SHP77 treated with DMSO at 0.1 percent for 48 hours (cell line): ENCODE measurements at regions not wholly inside any gene's neighbourhood (a gene's known extent, or its start where the extent isn't known, plus 50 kb on each side); places are given as distances from the start of the nearest gene placed in this dataset.
"Not testable (repeated sequence)": the region's sequence is repeated elsewhere in the genome, so short reads cannot be mapped to it uniquely, and the experiment has no call there.

Source experiments
- DNase-seq: peaks from one replicate; lab custom pipeline; 2025; lab: John Stamatoyannopoulos, UW

DNA sequence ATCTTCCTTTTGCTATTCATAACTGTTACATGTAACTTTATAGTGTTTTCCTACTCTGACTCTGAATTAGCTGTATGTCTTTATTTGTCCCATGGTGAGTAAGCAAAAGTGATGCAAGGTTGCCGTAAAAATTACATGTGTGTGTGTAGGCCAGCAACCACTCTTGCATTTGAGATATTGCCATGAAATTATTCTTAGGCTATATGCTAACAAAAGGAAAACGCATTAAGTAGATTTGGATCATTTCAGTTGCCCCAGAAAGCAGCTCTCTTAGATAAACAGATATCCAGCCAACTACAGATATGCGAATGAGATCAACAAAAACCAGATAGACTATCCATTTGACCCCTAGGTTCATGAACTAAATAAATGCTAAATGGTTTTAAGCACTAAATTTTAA lies 73.6 kb downstream of the CYLC2 start:
- DNase-seq: no peak

DNA sequence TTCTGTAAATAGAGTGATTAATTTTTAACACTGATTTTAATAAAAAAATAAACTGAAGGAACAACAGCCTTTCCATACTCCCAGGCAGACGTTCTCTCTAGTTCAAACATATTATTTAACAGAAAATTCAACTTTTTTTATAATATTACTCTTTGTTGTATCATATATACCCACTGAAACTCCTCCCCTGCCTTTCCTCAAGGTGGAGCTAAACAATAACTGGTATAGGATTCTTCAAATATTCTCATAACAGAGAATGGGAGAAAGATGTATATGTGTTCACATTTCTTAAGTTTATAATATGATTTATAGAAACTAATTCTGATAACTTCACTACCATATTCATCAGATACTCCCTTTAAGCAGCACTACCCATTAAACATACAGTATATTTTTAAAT lies 83.4 kb downstream of the CYLC2 start:
- DNase-seq: no peak

DNA sequence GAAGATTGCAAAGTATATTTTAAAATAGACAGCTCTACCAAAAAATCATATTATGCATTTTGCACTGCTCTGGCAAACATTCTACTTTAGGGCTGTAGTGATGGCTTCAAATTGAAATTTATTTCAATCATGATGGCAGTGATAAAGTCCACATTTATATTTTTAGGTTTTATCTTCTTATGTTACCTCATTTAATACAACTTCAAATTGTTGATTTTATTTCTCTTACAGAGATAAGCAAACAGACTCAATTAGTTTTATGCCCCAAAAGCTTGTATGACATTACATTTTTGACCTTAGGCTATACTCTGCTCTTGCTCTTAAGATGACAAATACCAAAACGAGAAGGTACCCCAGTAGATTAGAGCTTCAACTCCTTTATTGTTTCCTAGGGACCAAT lies 87.4 kb downstream of the CYLC2 start:
- no peak for DNase-seq

DNA sequence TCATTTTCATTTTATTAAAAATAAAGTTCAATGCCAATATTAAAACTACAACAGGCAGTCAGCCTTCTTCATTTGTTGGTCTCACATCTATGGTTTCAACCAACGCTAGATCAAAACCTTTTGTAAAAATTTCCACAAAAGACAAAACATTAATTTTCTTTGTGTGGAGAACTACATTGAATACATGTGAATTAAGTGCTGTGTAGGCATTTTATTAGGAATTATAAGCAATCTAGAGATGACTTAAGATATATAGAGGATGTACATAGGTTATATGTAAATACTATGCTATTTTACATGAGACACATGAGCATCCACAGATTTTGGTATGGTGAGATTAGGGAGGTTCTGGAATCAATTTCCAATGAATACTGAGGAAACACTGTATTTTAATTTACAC lies 94.2 kb downstream of the CYLC2 start:
- DNase-seq: no peak

DNA sequence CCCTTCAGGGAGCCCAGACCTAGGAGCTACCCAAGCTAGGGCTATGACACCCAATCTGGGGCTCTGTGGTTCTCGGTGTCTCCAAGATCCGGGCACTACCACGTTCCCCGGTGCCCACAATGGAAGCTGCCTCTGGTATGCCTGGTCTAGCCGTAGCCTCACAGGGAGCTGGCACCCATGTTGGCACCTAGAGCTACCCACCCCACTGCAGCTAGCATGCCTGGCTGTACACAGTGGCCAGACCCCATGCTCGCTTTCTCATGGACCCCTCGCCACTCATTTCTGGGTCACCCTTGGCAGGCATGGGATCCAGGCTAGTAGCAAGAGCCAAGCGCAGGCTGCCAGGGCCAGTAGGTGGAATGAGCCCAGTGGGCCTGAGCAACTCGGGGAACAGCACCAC lies 109.0 kb downstream of the CYLC2 start:
- no peak for DNase-seq

DNA sequence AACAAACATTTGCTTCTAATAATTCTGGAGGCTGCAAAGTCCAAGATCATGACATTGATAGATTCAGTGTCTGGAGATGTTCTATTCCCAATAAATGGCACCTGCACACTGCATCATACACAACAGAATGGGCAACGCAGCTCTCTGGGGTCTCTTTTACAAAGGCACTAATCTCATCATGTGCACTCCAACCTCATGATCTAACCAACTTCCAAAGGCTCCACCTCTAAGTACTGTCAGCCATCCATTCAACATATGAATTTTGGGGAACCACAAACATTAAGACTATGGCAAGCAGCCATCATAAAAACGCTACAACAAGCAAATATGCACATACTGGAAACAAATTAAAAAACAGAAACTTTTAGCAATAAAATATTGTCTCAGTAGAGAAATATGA lies 121.1 kb downstream of the CYLC2 start:
- no peak for DNase-seq

DNA sequence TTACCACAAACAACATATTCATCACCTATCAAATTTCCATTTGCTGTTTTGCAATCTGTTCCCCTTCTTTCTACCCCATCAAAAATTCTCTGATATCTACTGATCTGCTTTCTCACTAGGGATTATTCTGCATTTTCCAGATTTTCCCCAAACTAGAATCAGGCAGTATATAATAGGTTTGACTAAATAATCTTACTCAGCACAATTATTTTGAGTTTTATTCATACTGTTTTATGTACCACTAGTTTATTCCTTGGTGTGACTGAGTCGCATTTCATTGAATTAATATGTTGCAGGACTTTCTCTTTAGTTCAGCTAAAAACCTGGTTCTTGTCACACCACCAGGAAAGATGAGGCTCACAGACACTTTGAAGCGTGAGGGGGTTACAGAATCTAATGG lies 131.4 kb downstream of the CYLC2 start:
- no peak for DNase-seq

DNA sequence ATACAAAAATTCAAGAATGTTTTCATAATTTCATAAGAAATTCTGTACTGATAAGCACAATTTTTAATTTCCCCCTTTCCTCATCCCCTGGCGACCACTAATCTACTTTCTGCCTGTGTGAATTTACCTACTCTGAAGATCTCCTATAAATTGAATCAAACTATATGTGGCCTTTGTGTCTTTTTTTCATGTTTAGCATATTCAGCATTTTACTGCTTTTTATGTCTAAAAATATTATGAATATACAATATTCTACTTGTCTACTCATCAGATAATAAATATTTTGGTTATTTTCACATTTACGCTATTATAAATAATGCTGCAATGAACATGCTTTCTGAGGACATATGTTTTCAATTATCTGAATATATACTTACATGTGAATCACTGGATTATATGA lies 144.8 kb downstream of the CYLC2 start:
- DNase-seq: no peak

DNA sequence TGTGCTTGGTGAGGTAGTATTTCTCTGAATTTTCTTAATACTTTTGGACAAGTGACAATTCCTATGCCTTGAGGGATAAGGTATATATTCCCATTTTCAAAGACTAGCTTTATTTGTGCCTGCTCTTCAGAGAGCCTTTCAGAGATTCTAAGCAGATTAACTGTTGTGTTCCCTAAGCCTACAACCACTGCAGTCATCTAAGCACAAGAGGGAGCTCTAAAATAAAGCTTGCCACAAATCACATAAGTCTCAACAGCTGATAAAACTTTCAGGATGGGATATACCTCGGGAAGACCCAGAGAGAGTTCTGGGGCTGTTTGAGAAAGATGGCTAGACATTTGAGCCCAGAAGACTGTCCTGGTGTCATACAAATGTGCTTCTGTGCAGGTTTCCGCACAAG lies 157.3 kb downstream of the CYLC2 start:
- DNase-seq: no peak

DNA sequence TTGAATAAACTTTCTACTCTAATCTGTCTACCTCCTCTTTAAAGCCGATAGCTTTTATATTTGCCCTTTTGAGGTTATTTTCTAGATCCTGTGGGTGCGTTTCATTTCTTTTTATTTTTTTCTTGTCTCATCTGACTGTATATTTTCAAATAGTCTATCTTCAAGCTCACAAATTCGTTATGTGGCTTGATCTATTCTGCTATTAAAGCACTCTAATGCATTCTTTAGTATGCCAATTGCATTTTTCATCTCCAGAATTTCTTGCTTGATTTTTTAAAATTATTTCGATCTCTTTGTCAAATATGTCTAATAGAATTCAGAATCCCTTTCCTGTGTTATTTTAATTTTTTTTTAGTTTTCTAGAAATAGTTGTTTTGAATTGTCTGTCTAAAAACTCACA lies 172.4 kb downstream of the CYLC2 start:
- no peak for DNase-seq

DNA sequence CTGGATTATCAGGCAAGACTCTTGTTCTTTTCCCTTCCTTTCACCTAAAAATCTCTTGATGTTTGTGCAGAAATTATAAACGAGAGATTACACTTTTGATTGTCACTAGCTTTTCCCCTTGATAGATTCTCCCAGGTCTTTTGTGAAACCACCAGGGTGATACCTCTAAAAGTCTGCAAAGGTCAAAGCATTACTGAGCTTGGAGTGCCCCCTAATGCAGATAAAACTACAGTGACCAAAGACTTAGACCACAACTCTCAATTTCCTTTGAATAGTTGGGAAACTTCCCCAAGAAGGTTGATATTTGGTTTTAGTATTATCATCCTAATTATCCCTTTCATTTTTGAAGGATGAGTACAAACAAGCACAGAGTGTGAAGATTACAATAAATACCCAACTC lies 173.1 kb downstream of the CYLC2 start:
- DNase-seq: no peak

DNA sequence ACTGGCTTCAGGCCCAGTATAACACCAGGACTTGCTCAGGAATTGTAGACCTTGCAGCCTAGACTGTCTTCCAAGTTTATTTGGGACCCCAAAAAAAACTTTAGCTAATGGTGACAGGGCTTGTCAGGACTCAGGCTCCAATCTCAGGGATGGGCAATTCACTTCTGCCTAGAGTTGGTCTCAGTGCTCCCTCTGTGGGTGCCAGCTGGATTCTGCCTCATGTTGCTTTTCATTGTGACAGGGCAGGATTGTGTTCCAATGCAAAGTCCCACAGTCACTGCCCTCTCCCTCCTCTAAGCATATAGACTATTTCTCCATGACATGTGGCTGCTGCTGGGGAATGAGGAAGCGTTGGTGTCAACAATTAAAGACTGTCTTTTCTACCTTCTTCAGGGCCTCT lies 174.7 kb downstream of the CYLC2 start:
- DNase-seq: no peak

DNA sequence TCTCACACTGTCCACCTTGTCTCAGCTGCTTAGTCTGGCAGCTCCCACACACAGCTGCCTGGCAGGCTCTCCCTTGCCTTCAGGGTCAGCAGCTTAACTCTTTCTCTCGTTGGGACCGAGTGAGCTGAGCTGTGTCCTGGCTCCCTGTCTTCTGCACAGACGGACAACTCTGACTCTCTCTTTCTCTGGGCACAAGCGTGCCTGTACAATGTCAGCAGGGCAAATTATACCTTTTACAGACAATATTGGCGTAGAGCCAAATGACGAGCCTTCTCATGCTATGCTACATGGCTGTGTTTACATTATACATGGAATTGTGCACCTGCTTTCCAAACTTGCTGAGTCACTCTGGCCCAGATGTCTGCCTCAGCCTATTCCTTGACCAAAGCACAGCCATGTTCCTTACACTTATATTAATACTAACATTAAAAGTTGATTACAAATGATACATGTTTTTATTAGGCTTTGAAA lies 188.6 kb downstream of the CYLC2 start:
- peak; percentile 98 for DNase-seq

DNA sequence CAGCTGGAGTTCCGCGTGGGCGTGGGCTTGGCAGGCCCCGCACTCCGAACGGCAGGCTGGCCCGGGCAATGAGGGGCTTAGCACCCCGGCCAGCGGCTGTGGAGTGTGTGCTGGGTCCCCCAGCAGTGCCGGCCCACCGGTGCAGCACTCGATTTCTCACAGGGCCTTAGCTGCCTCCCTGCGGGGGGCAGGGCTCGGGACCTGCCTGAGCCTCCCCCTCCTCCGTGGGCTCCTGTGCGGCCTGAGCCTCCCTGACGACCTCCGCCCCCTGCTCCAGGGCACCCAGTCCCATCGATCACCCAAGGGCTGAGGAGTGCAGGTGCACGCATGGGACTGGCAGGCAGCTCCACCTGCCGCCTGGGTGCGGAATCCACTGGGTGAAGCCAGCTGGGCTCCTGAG lies 191.8 kb downstream of the CYLC2 start:
- DNase-seq: no peak

DNA sequence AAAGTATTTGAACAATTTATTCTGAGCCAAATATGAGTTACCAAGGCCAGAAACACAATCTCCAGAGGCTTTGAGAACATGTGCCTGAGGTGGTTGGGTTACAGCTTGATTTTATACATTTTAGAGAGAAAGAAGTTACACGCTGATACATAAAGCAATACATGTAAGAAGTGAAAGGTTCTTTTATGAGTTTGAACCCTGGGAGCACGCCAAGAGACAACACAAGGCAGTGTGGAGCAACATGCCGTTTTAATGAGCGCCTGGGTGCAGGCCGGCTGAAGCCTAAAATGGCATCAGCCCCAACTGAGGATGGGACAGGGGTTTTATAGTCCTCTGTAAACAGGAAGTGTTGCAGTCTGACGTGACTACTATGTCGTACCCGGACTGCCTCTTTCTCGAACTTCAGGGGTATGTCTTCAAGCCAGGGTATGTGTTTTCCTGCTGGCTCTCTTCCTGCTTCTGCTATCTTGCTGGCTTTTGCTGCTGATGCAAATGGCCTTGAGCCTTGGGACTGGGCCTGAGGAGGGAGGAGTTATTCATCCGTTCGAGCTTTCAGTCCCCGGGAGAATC lies 193.7 kb downstream of the CYLC2 start:
- DNase-seq: no peak

DNA sequence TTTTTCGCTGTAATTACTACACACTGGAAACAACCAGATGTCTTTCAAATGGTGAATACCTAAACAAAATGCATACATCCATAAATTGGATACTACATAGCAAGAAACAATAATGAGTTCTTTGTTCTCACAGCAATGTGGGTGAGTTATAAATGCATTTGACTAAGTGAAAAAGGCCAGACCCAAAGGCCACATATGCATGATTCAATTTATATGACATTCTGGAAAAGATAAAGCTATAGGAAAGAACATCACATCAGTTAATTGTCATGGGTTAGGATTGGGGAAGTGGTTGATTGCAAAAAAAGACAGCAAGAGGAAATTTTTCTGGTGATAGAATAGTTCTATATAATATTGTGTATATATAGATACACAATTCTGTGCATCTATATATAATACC lies 198.9 kb downstream of the CYLC2 start:
- no peak for DNase-seq

DNA sequence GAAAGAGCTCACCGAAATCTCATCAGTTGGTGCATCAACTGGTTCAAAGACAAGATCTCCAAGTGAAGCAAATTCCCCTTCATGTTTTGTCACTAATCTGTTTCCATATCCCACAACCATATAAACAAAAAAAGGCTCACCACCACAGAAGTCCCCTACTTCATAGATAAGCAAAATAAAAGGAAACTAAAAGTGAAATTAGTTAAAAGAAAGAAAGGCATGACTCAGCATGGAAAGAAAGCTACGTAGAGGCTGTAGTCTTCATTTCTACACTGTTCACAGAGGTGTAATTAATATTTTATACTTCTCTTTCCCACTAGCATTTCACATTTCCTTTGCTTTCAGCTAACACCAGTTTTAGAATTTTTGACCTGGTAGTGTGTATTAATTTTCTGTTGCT lies 208.0 kb downstream of the CYLC2 start:
- DNase-seq: no peak

DNA sequence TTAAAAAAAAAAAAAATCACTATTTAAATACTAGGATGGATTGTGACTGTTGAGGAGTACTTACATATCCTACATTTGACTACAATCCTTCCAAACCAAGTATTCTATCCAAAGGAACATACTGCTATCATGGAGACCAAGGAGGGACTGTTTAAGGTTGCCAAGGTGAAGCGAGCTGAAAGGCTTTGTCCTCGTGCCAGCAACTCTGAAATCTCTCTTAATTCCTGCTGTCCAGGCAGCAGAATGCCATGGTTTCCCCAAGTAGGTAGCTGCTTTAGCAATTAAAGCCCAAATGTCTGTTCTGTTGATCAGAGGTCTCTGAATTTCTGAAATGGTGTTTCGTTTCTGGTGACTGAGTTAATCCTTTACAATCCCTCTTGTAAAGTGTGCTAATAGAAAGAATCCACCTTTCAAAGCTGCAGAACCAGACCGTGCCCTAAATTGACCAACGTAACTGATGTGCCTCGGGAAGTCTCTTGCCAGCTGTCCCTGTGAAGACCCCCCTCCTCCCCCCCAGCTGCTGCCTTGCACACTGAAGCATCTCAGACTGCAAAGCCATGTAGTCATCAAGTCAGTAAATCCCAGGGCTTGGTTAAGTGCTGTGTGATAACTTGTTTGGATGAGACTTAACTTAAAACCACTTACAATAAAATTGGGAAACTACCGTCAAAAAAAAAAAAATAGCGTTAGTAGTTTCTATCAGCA lies 210.9 kb downstream of the CYLC2 start:
- not testable (repeated sequence) for DNase-seq

DNA sequence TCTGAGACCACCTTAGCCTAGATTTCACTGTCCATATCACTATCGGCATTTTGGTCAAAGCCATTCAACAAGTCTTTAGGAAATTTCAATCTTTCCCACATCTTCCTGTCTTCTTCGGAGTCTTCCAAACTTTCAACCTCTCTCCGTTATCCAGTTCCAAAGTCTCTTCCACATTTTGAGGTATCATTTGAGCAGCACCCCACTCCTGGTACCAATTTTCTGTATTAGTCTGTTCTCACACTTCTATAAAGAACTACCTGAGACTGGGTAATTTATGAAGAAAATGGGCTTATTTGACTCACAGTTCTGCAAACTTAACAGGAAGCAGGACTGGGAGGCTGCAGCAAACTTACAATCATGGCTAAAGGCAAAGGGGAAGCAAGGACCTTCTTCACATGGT lies 215.5 kb downstream of the CYLC2 start:
- no peak for DNase-seq

DNA sequence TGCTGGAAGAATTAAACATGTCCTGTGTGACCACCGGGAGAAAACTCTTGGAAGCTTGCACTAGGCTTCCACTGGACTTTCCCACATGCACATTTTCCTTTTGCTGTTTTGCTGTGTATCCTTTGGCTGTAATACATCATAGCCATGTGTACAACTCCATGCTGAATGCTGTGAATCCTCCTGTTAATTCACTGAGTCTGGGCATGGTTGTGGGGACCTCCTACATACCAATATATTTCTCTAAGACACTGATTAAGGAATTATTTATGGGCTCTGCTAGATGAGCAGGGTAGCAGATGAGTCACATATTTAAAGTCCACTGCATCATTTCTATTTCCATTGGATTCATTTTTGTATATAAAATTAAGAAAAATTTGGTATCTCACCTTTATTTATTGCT lies 220.1 kb downstream of the CYLC2 start:
- no peak for DNase-seq

DNA sequence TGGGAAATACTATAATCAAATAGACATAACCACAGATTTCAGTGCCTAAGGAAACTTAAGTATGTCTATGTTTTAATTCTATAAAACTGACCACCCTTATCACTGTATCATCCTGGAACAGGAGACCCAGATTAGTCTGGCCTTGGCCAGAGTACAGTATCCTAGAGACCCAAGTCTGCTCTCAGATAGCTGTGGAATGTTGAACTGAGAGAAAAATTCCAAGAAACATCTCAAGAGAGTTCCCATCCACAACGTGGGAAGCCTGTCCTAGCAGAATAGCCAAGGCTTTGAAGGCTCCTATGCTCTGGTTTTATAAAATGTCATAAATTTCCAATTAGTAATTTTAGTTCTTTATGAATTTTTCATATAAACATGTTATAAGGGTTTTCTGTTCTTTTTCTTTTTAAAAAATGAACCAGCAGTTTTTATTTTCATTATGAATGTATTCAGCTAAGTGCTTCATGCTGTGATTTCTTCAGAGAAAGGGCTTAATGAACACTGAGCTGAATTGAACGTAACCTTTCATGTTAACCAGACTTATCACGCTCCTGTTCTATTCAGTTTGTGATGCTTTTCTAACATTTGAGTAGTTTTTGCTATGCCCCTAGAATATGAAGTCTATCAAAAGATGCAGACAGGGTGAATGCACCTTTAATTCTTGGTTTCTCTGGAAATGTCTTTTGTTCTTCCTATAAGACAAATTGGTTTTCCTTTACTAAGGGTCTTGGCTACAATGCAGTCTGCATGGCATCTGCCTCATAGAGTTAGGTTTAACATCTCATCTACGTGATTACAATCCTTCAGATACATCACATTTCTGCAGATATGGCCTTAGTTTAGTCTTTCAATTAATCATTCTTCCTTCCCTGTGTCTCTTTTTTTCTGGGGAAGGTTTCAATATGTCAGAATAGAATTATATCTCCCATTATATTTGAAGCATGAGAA lies 230.8 kb downstream of the CYLC2 start:
- DNase-seq: no peak

DNA sequence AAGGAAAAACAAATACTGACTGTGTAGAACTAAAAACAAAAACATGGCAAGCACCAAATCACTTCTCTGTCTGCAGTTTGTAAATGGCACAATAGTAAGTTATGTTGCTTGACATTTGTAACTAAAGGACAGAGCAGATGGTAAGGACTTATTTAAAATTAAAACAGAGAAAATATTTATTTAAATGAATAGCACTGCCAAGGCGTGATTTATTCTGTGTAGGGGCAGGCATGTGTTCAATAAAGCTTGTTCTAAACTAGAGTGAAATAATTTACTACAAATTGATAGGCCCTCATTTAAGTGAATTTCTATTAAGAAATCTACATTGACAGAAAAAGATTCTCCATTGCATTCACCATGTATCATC lies 231.5 kb downstream of the CYLC2 start:
- no peak for DNase-seq

DNA sequence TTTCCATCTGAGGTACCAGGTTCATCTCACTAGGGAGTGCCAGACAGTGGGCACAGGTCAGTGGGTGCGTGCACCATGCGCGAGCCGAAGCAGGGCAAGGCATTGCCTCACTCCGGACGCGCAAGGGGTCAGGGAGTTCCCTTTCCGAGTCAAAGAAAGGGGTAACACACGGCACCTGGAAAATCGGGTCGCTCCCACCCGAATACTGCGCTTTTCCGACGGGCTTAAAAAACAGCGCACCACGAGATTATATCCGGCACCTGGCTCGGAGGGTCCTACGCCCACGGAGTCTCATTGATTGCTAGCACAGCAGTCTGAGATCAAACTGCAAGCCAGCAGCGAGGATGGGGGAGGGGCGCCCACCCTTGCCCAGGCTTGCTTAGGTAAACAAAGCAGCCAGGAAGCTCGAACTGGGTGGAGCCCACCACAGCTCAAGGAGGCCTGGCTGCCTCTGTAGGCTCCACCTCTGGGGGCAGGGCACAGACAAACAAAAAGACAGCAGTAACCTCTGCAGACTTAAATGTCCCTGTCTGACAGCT lies 242.5 kb downstream of the CYLC2 start:
- DNase-seq: not testable (repeated sequence)
